ENCODE measurements at regions not wholly inside any gene's neighbourhood (a gene's known extent, or its start where the extent isn't known, plus 50 kb on each side); places are given as distances from the start of the nearest gene placed in this dataset.

- DNase-seq (ENCODE audit: low read depth): no peak
Measured at GRCh38 chr10:83250396-83250795, 888.9 kb upstream of the GHITM start.

DNA sequence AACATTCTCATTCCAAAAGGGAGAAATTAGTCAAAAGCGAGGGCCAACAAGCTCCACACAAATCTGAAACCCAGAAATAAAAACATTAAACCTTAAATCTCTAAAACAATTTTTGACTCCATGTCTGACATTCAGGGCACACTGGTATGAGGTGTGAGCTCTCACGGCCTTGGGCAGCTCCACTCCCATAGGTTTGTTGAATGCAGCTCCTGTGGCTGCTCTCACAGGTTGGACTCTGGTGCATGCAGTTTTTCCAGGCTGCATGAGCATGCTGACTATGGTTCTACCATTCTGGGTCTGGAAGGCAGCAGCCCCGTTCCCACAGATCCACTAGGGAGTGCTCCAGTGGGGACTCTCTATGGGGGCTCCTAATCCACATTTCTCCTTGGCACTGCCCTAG lies 887.1 kb upstream of the GHITM start:
- no peak for DNase-seq (ENCODE audit: low read depth)

- DNase-seq (ENCODE audit: low read depth): no peak
Measured at GRCh38 chr10:83252596-83252995, 886.7 kb upstream of the GHITM start.

- no peak for DNase-seq (ENCODE audit: low read depth)
Measured at GRCh38 chr10:83253011-83253671, 886.2 kb upstream of the GHITM start.

DNA sequence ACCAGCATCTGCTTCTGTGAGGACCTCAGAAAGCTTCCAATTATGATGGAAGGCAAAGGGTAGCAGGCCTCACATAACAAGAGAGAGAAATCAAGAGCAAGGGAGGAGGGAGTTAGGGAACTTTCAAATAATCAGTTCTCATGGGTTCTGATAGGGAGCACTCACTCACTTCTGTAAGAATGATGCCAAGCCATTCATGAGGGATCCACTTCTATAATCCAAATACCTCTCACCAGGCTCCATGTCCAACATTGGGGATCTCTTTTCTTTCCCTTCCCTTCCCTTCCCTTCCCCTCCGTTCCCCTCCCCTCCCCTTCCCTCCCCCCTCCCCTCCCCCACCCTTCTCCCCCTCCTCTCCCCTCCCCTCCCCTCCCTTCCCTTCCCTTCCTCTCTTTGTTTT lies 884.6 kb upstream of the GHITM start:
- DNase-seq (ENCODE audit: low read depth): no peak

GRCh38 chr10:83262434-83262833 lies 876.9 kb upstream of the GHITM start:
- DNase-seq (ENCODE audit: low read depth): no peak

DNA sequence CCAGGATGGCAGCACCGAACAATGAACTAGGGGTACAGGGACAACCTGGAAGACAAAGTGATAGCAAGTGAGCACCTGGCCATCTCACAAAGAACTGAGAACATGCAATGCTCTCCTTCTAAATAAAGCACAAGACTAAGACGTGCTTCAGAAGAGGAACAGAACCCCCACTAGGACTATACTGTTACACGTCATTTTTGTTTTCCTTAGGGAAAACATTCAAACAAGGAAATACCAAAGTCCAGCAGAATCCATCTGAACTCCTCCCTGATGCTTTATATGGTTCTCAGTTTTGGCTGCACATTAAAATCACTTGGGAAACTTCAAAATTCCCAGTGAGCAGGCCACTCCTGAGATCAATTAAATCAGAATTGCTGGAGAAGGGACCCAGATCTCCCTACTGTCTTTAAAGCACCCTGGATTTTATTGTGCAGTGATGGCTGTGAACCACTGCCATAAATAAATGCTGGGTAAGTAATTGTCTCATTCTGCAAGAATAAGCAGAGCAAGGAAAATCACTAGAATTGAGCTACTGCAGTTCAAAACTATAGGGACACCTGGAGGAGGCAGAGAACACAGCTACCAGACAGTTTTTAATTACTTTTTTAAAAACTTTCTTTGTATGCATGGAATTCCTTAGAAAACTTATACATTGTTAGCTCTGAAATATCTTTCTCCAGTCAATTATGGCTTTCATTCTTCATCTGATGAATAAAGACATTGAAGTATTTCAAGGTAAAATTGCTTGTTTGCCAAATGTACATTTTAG lies 866.5 kb upstream of the GHITM start:
- DNase-seq (ENCODE audit: low read depth): no peak

- no peak for DNase-seq (ENCODE audit: low read depth)
Measured at GRCh38 chr10:83274088-83274487, 865.2 kb upstream of the GHITM start.

- DNase-seq (ENCODE audit: low read depth): no peak
Measured at GRCh38 chr10:83276971-83277370, 862.3 kb upstream of the GHITM start.

GRCh38 chr10:83283151-83283550 lies 856.2 kb upstream of the GHITM start:
- DNase-seq (ENCODE audit: low read depth): no peak

DNA sequence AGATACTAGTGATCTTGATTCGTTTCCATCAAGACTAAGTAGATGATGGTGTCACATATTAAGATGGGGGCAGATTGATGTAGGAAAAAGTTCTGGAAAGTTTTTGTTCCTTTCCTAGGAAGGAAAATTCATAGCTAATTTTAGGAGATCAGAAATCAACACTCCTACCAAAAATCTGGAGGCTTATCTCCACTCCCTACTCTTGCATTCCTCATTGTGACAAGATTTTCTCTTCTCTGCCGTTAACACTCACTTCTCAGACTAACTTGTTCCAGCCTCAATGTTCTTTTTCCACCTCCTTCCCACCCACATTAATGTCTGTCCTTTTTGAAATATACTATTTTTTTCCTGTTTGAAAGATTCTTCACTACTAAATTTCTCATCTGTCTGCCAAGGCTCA lies 851.9 kb upstream of the GHITM start:
- no peak for DNase-seq (ENCODE audit: low read depth)

DNA sequence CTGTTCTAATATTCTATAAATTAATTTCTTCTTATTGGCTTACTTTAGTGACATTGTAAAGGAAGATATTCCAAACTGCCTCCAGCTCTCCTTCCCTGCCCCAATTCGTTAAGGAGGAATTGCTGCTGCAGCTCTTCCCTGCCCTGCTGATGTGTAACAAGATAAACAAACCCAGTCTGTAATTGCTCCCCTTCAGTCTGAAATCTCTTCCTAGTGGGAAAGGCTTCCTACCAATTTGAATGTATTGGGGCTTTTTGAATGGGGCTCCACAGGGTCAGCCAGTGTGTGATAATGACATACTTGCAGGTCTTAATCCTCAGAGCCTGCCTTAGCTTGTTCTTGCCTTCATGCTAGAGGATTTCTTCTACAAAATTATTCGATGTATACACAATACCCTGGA lies 849.9 kb upstream of the GHITM start:
- no peak for DNase-seq (ENCODE audit: low read depth)

DNA sequence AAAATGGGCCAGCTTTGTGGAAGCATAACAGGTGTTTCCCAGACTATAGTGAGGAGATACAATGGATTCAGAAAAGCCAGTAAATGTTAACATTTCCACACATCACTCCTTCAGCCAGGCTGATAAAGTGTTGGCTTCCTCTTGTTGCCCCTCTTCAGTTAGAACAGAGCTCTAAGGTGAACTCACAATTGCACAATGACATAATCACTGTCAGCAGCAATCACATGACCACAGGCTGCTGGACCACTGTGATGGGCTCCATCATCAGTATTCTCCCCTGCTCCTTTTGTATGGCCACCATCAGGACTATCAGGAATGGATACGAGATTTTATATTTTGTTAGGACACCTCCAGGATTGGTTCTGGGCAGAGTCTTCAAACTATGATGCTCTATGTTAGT lies 849.4 kb upstream of the GHITM start:
- DNase-seq (ENCODE audit: low read depth): no peak

DNA sequence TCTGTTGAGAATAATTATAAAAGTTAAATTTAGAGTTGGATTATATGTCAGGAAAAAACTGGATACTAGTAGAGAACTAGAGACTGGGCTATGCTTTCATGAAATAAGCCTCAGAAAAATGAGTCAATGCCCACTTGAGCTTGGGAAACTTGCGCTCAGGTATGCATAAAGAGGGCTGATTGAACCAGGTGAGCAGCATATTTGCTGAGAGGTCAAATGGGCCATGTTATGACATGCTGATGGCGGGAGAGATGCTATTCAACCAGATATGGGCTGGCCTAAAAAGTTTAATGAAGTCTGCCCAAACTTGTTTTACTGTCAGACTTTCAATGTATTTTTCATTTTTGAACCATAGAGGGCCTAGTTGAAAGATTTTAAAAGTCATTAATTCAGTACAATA lies 837.6 kb upstream of the GHITM start:
- no peak for DNase-seq (ENCODE audit: low read depth)

- DNase-seq (ENCODE audit: low read depth): no peak
Measured at GRCh38 chr10:83302623-83303022, 836.7 kb upstream of the GHITM start.

DNA sequence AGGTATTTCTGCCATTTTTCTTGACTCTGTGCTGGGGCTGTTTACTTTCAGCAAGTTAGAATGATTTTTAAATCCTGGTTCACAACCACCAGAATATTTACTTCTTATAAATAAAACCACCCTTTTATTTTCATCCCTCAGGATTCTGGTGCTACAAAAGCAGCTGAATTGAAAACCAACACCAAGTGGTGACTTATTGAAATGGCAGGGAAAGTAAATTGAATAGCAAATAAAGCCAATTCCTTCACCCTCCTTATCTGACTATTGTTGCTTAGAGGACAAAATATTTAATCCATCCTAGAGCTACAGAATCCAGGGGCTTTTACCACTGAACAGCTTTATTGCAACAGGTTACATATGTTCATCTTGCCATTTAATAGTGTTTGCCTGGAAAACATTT lies 828.6 kb upstream of the GHITM start:
- no peak for DNase-seq (ENCODE audit: low read depth)

DNA sequence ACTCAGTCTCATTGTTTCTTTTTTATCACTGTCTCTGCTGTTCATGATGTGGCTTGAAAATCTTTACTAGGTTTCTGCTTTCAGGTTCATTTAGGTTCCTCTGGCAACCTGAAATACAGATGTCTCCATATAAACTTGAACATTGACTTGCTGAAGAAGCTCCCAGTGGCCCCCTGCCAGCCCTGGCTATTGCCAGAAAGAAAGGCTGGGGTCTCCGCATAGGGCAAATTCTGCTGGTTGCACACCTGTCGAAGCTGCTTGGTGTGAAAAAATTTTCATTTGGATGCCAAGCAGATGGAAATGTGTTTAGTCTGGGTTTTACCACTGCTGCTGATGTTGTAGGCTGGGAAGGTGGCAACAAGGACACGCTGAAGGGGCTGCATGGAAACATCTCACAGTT lies 826.7 kb upstream of the GHITM start:
- DNase-seq (ENCODE audit: low read depth): no peak

GRCh38 chr10:83332690-83333089 lies 806.6 kb upstream of the GHITM start:
- DNase-seq (ENCODE audit: low read depth): no peak

GRCh38 chr10:83333566-83333965 lies 805.7 kb upstream of the GHITM start:
- no peak for DNase-seq (ENCODE audit: low read depth)

DNA sequence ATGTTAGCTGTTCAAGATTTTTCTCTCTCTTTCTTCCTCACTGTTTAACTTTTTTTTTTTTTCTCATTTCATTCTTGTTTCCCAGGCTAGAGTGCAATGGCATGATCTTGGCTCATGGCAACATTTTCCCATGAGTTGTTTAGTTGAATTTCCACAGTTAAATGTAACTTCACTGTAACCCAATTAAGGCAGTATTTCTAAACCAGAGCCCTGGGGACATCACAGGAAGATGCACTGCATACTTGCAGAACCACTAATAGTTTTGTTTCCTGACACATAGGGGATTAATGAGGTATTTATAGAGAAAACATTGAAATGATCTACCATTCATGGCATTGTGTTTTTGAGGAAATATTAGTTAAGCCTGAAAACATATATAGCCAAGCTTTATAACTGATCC lies 795.6 kb upstream of the GHITM start:
- no peak for DNase-seq (ENCODE audit: low read depth)

DNA sequence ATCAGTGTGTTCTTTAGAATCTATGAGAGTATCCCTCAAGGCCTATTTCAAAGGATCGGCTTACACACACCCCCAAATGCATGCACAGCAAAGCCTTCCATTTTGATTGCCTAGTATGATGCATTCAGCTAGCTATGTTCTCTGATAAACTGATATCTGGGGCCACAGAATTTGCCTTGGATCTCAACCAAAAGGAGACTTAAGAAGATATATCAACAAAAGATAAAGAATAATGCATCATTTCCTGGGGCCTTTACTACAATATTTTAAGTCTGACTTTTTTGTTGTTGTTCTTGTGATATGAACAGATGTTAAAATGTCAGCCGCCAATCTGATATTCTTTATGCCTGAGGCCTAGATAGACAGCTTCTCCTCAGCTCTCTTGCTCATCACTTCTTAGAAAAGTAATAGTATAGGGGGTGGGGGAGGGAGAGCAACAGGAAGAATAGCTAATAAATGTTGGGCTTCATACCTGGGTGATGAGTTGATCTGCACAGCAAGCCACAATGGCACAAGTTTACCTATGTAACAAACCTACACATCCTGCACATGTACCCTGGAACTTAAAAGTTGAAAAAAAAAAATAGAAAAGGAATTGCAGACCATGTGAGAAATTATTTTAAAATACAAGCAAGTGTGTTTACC lies 792.9 kb upstream of the GHITM start:
- DNase-seq (ENCODE audit: low read depth): no peak

GRCh38 chr10:83352588-83352987 lies 786.7 kb upstream of the GHITM start:
- DNase-seq (ENCODE audit: low read depth): no peak

DNA sequence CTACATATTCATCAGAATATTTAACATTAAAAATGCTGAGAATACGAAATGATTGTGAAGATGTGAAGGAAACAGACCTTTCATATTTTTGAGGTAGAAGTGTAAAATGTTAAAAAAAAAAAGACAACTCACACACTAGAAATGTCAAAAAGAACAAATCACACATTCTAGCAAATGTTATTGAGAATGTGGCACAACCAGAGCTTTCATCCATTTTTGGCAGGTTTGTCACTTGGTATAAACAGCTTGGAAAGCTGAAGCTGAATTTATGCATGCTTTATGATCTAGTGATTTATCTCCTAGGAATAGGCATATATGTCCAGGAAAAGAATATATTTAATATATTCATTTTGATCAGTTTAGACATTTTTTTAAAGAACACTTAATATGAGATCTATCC lies 784.9 kb upstream of the GHITM start:
- DNase-seq (ENCODE audit: low read depth): no peak

All from T follicular helper cell (primary cell).